ENCODE measurements at regions not wholly inside any gene's neighbourhood (a gene's known extent, or its start where the extent isn't known, plus 50 kb on each side); places are given as distances from the start of the nearest gene placed in this dataset.

DNA sequence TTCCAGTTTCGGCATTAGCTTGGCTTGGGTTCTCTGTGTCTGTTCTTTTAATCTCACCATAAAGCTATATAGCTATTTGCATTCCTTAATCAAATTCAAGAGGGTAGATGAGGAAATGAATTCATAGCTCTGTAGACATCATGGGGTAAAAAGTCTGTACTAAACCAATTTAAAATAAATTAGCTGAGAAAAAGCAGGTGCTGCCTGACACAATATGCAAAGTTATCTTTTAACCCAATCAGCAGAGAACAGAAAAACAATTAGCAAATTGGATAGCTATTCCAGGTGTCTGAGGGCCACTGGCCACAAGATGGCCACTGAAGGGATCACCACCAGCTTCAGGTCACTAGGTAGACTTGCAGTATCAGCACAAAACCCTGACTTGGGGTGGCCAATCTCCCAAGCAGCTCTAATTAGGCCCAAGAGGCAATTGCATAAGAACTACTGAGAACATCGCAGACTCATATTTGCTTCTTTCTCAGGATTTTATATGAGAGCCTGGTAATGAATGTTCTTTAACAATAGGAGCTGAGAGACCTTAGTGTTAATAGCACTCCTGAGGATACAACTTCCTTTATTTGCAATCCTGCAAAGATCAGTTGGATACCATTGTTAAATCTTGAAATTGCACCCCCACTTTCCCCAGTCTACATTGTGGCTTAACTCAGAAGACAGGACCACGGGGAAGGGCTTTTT, 494.3 kb downstream of the PDCD6IP start:
- no peak for TF ChIP-seq POLR2A (IDR thresholded peaks at IDR 0.05)
- TF ChIP-seq, protein P1, sequence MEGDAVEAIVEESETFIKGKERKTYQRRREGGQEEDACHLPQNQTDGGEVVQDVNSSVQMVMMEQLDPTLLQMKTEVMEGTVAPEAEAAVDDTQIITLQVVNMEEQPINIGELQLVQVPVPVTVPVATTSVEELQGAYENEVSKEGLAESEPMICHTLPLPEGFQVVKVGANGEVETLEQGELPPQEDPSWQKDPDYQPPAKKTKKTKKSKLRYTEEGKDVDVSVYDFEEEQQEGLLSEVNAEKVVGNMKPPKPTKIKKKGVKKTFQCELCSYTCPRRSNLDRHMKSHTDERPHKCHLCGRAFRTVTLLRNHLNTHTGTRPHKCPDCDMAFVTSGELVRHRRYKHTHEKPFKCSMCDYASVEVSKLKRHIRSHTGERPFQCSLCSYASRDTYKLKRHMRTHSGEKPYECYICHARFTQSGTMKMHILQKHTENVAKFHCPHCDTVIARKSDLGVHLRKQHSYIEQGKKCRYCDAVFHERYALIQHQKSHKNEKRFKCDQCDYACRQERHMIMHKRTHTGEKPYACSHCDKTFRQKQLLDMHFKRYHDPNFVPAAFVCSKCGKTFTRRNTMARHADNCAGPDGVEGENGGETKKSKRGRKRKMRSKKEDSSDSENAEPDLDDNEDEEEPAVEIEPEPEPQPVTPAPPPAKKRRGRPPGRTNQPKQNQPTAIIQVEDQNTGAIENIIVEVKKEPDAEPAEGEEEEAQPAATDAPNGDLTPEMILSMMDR (IDR thresholded peaks at IDR 0.05) = no peak
- H3K4me3 ChIP-seq (ENCODE audit: low read depth, poor library complexity, severe bottlenecking) = no peak overlapping the region
- WGBS, 2 donors = 68 to 69% methylated on average over 3 of the region's 3 CpGs
- no peak for DNase-seq (ENCODE audit: low spot score in 2 of 2)
- intact Hi-C loops (cut with DNase I; ENCODE audit: low total_unique reads) = no loop called here

DNA sequence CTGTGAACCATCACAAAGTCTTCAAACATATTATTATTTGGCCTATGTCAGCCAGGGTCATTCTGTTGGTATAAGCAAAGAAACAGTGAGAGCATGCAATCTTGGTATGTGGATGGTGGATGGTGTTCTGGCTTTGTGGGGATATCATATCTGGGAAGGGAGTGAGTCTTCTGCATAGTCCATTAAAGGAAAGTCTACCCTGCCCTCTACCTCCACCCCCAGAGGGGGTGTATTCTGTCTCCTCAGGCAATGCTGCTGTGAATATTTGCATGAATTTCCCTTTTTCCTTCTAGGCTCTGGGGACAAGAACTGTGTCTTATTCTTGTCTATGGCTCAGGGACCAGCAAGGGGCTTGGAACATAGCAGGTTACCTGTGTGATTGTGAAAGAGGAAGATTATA, 495.8 kb downstream of the PDCD6IP start:
- H3K4me3 ChIP-seq (ENCODE audit: low read depth, poor library complexity, severe bottlenecking) = no peak overlapping the region
- intact Hi-C loops (cut with DNase I; ENCODE audit: low total_unique reads) = no loop called here
- no peak for DNase-seq (ENCODE audit: low spot score in 2 of 2)
- no peak for TF ChIP-seq POLR2A (IDR thresholded peaks at IDR 0.05)
- TF ChIP-seq, protein P1 (IDR thresholded peaks at IDR 0.05) = no peak

DNA sequence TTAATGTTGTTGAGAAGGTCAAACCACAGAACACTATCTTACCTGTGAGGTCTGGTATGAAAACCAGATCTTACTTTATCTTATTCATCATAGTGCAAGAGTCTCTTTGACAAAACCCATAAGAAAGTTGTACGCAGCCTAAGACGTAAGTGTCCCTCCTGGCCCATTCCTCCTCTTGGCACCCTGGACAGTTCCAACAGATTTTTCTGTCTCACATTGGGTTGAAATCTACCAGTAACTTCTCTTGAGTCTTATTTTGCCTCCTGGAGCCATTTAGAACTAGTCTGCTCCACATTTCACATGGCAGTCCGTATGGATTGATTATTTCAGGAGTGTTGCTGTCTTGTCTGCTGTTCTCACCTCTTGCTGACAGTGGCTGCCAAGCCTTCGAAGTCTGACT, 498.4 kb downstream of the PDCD6IP start:
- H3K4me3 ChIP-seq (ENCODE audit: low read depth, poor library complexity, severe bottlenecking) = no peak overlapping the region
- 75 to 78% methylated on average over 4 of the region's 4 CpGs for WGBS, 2 donors
- DNase-seq (ENCODE audit: low spot score in 2 of 2) = no peak
- TF ChIP-seq, protein P1 (IDR thresholded peaks at IDR 0.05) = no peak
- no peak for TF ChIP-seq POLR2A (IDR thresholded peaks at IDR 0.05)
- intact Hi-C loops (cut with DNase I; ENCODE audit: low total_unique reads) = no loop called here

DNA sequence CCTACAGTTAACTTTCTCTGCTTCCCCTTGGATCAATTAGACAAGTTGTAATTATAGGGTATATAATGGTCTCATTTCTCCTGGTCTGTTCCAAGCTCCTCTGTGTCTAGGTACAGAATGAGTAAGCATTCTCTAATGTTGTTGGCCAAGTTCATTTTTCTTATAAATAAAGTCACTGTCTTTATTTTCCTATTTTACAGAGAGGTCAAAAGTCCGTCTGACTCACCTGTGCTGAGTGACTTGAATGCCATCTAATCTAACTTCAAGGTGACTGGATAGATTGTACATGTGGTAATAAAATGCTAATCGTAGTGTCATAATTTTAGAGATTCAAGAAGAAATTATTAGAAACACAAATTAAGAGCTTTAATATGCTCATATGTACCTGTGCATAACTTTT, 500.2 kb downstream of the PDCD6IP start:
- WGBS, 2 donors = 77 to 80% methylated on average over 2 of the region's 2 CpGs
- intact Hi-C loops (cut with DNase I; ENCODE audit: low total_unique reads) = no loop called here
- DNase-seq (ENCODE audit: low spot score in 2 of 2) = no peak
- TF ChIP-seq, protein P1 (IDR thresholded peaks at IDR 0.05) = no peak
- TF ChIP-seq POLR2A (IDR thresholded peaks at IDR 0.05) = no peak
- H3K4me3 ChIP-seq (ENCODE audit: low read depth, poor library complexity, severe bottlenecking) = no peak overlapping the region

DNA sequence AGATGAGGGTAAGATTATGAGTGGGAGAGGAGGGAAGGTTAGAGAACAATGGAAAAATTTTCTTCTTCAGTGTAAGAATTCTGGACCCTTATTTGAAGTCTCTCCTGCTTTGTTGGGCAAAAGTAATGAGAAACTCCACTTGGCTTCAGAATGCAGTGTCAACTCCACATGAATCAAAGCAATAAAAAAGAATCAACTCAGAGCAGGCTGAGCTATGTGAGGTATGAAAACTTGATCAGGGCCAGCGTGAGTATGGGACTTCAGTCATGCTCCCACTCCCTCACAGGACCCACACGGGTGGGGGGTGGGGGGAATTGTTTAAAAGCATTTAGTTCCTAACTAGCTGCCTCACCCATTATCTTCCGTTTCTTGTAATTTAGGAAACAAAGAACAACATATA, 502.2 kb downstream of the PDCD6IP start:
- no peak for TF ChIP-seq POLR2A (IDR thresholded peaks at IDR 0.05)
- TF ChIP-seq, protein P1 (IDR thresholded peaks at IDR 0.05) = no peak
- intact Hi-C loops (cut with DNase I; ENCODE audit: low total_unique reads) = no loop called here
- no peak for DNase-seq (ENCODE audit: low spot score in 2 of 2)
- WGBS, 2 donors = 24 to 26% methylated on average over 3 of the region's 3 CpGs
- H3K4me3 ChIP-seq (ENCODE audit: low read depth, poor library complexity, severe bottlenecking) = no peak overlapping the region

- 85 to 89% methylated on average over 2 of the region's 2 CpGs for WGBS, 2 donors
- TF ChIP-seq POLR2A (IDR thresholded peaks at IDR 0.05) = no peak
- TF ChIP-seq, protein P1 (IDR thresholded peaks at IDR 0.05) = no peak
- H3K4me3 ChIP-seq (ENCODE audit: low read depth, poor library complexity, severe bottlenecking) = no peak overlapping the region
- no peak for DNase-seq (ENCODE audit: low spot score in 2 of 2)
- intact Hi-C loops (cut with DNase I; ENCODE audit: low total_unique reads) = no loop called here
These were observed 502.9 kb downstream of the PDCD6IP start for GRCh38 chr3:34301313-34301712.

All from lower leg skin (tissue), 4 donors.